ENCODE measurements at regions not wholly inside any gene's neighbourhood (a gene's known extent, or its start where the extent isn't known, plus 50 kb on each side); places are given as distances from the start of the nearest gene placed in this dataset.
"Not testable (repeated sequence)": the region's sequence is repeated elsewhere in the genome, so short reads cannot be mapped to it uniquely, and the experiment has no call there.

- DNase-seq; H3K4me3 ChIP-seq (ENCODE audit: low read length in 2 of 2); ATAC-seq (ENCODE audit: low FRiP score); H3K27me3 ChIP-seq (ENCODE audit: control insufficient read depth in 1 of 2, insufficient read depth in 2 of 2, low read length in 1 of 2); H3K9me3 ChIP-seq (ENCODE audit: control insufficient read depth, low read length); H3K27ac ChIP-seq (ENCODE audit: low read depth in 1 of 2, low read length in 2 of 2); H3K4me1 ChIP-seq (ENCODE audit: control insufficient read depth in 1 of 2, insufficient read depth in 2 of 2, low read length in 2 of 2); H3K36me3 ChIP-seq (ENCODE audit: control insufficient read depth in 1 of 2, insufficient read depth in 2 of 2, low read length in 1 of 2); intact Hi-C loops (cut with DNase I): not testable (repeated sequence)
- WGBS, 2 donors, result 97 to 98% methylated on average over 15 of the region's 15 CpGs
These were observed 102.1 kb upstream of the ALKAL2 start for GRCh38 chr2:389985-390384.

- ATAC-seq (ENCODE audit: low FRiP score); H3K4me3 ChIP-seq (ENCODE audit: low read length in 2 of 2); H3K27ac ChIP-seq (ENCODE audit: low read depth in 1 of 2, low read length in 2 of 2); H3K9me3 ChIP-seq (ENCODE audit: control insufficient read depth, low read length); H3K27me3 ChIP-seq (ENCODE audit: control insufficient read depth in 1 of 2, insufficient read depth in 2 of 2, low read length in 1 of 2); H3K36me3 ChIP-seq (ENCODE audit: control insufficient read depth in 1 of 2, insufficient read depth in 2 of 2, low read length in 1 of 2); DNase-seq; H3K4me1 ChIP-seq (ENCODE audit: control insufficient read depth in 1 of 2, insufficient read depth in 2 of 2, low read length in 2 of 2); intact Hi-C loops (cut with DNase I): not testable (repeated sequence)
- WGBS, 2 donors, result 97 to 98% methylated on average over 24 of the region's 24 CpGs
These were observed 100.9 kb upstream of the ALKAL2 start for GRCh38 chr2:388752-389151.

GRCh38 chr2:387980-388421, 100.1 kb upstream of the ALKAL2 start:
- Histone ChIP-seq H3K9me3 (ENCODE audit: control insufficient read depth, low read length) (no peaks in the 10 kb centered on the region), H3K36me3 (ENCODE audit: control insufficient read depth in 1 of 2, insufficient read depth in 2 of 2, low read length in 1 of 2) (no peaks in the 10 kb centered on the region), H3K4me3 (ENCODE audit: low read length in 2 of 2) (no peak overlapping the region), H3K4me1 (ENCODE audit: control insufficient read depth in 1 of 2, insufficient read depth in 2 of 2, low read length in 2 of 2) (no peaks in the 10 kb centered on the region), H3K27me3 (ENCODE audit: control insufficient read depth in 1 of 2, insufficient read depth in 2 of 2, low read length in 1 of 2) (no peaks in the 10 kb centered on the region), H3K27ac (ENCODE audit: low read depth in 1 of 2, low read length in 2 of 2) (no peak overlapping the region)
- ATAC-seq (ENCODE audit: low FRiP score) (no peak), DNase-seq (no peak)
- 93 to 95% methylated on average over 17 to 18 of the region's 18 CpGs for WGBS, 2 donors
- intact Hi-C loops (cut with DNase I), result no loop called here

- Histone ChIP-seq H3K4me1 (ENCODE audit: control insufficient read depth in 1 of 2, insufficient read depth in 2 of 2, low read length in 2 of 2) (no peaks in the 10 kb centered on the region), H3K4me3 (ENCODE audit: low read length in 2 of 2) (no peak overlapping the region), H3K27ac (ENCODE audit: low read depth in 1 of 2, low read length in 2 of 2) (no peak overlapping the region), H3K36me3 (ENCODE audit: control insufficient read depth in 1 of 2, insufficient read depth in 2 of 2, low read length in 1 of 2) (no peaks in the 10 kb centered on the region), H3K9me3 (ENCODE audit: control insufficient read depth, low read length) (no peaks in the 10 kb centered on the region), H3K27me3 (ENCODE audit: control insufficient read depth in 1 of 2, insufficient read depth in 2 of 2, low read length in 1 of 2) (no peaks in the 10 kb centered on the region)
- ATAC-seq (ENCODE audit: low FRiP score) (no peak), DNase-seq (no peak)
- intact Hi-C loops (cut with DNase I), result no loop called here
- 93 to 97% methylated on average over 5 to 10 of the region's 10 CpGs for WGBS, 2 donors
These were observed 98.7 kb upstream of the ALKAL2 start for GRCh38 chr2:386406-387103.

- intact Hi-C loops (cut with DNase I), result no loop called here
These were observed 97.9 kb upstream of the ALKAL2 start for GRCh38 chr2:385785-386184.

GRCh38 chr2:385061-385460, 97.2 kb upstream of the ALKAL2 start:
- no peaks in the 10 kb centered on the region for H3K27me3 ChIP-seq (ENCODE audit: control insufficient read depth in 1 of 2, insufficient read depth in 2 of 2, low read length in 1 of 2)
- no peaks in the 10 kb centered on the region for H3K36me3 ChIP-seq (ENCODE audit: control insufficient read depth in 1 of 2, insufficient read depth in 2 of 2, low read length in 1 of 2)
- H3K4me3 ChIP-seq (ENCODE audit: low read length in 2 of 2), result no peak overlapping the region
- intact Hi-C loops (cut with DNase I), result no loop called here
- 93 to 97% methylated on average over 9 of the region's 9 CpGs for WGBS, 2 donors
- H3K4me1 ChIP-seq (ENCODE audit: control insufficient read depth in 1 of 2, insufficient read depth in 2 of 2, low read length in 2 of 2), result no peaks in the 10 kb centered on the region
- DNase-seq (no peak), ATAC-seq (ENCODE audit: low FRiP score) (no peak)
- no peak overlapping the region for H3K27ac ChIP-seq (ENCODE audit: low read depth in 1 of 2, low read length in 2 of 2)
- no peaks in the 10 kb centered on the region for H3K9me3 ChIP-seq (ENCODE audit: control insufficient read depth, low read length)

More at GRCh38 chr2:385785-386184, 97.9 kb upstream of the ALKAL2 start:
- H3K36me3 ChIP-seq (ENCODE audit: control insufficient read depth in 1 of 2, insufficient read depth in 2 of 2, low read length in 1 of 2), result no peaks in the 10 kb centered on the region
- no peaks in the 10 kb centered on the region for H3K27me3 ChIP-seq (ENCODE audit: control insufficient read depth in 1 of 2, insufficient read depth in 2 of 2, low read length in 1 of 2)
- no peaks in the 10 kb centered on the region for H3K9me3 ChIP-seq (ENCODE audit: control insufficient read depth, low read length)
- DNase-seq (no peak), ATAC-seq (ENCODE audit: low FRiP score) (no peak)
- H3K4me3 ChIP-seq (ENCODE audit: low read length in 2 of 2), result no peak overlapping the region
- H3K4me1 ChIP-seq (ENCODE audit: control insufficient read depth in 1 of 2, insufficient read depth in 2 of 2, low read length in 2 of 2), result no peaks in the 10 kb centered on the region
- H3K27ac ChIP-seq (ENCODE audit: low read depth in 1 of 2, low read length in 2 of 2), result no peak overlapping the region
- 87 to 88% methylated on average over 6 of the region's 6 CpGs for WGBS, 2 donors

- no peak for DNase-seq
- intact Hi-C loops (cut with DNase I), result no loop called here
- ATAC-seq (ENCODE audit: low FRiP score), result peak; percentile 28
- H3K27me3 ChIP-seq (ENCODE audit: control insufficient read depth in 1 of 2, insufficient read depth in 2 of 2, low read length in 1 of 2), result no peaks in the 10 kb centered on the region
- 63 to 64% methylated on average over 10 of the region's 10 CpGs for WGBS, 2 donors
- no peak overlapping the region for H3K4me3 ChIP-seq (ENCODE audit: low read length in 2 of 2)
- H3K27ac ChIP-seq (ENCODE audit: low read depth in 1 of 2, low read length in 2 of 2), result no peak overlapping the region
- no peaks in the 10 kb centered on the region for H3K4me1 ChIP-seq (ENCODE audit: control insufficient read depth in 1 of 2, insufficient read depth in 2 of 2, low read length in 2 of 2)
- no peaks in the 10 kb centered on the region for H3K9me3 ChIP-seq (ENCODE audit: control insufficient read depth, low read length)
- H3K36me3 ChIP-seq (ENCODE audit: control insufficient read depth in 1 of 2, insufficient read depth in 2 of 2, low read length in 1 of 2), result no peaks in the 10 kb centered on the region
These were observed 96.0 kb upstream of the ALKAL2 start for GRCh38 chr2:383888-384287.

- 4 to 5% methylated on average over 13 of the region's 13 CpGs for WGBS, 2 donors
- H3K36me3 ChIP-seq (ENCODE audit: control insufficient read depth in 1 of 2, insufficient read depth in 2 of 2, low read length in 1 of 2), result no peaks in the 10 kb centered on the region
These were observed 95.3 kb upstream of the ALKAL2 start for GRCh38 chr2:383178-383577.

GRCh38 chr2:382728-383022, 94.8 kb upstream of the ALKAL2 start:
- Histone ChIP-seq H3K9me3 (ENCODE audit: control insufficient read depth, low read length) (no peaks in the 10 kb centered on the region), H3K4me3 (ENCODE audit: low read length in 2 of 2) (no peak overlapping the region), H3K36me3 (ENCODE audit: control insufficient read depth in 1 of 2, insufficient read depth in 2 of 2, low read length in 1 of 2) (no peaks in the 10 kb centered on the region), H3K4me1 (ENCODE audit: control insufficient read depth in 1 of 2, insufficient read depth in 2 of 2, low read length in 2 of 2) (no peaks in the 10 kb centered on the region), H3K27me3 (ENCODE audit: control insufficient read depth in 1 of 2, insufficient read depth in 2 of 2, low read length in 1 of 2) (no peaks in the 10 kb centered on the region), H3K27ac (ENCODE audit: low read depth in 1 of 2, low read length in 2 of 2) (no peak overlapping the region)
- ATAC-seq (ENCODE audit: low FRiP score) (no peak), DNase-seq (no peak)
- intact Hi-C loops (cut with DNase I), result no loop called here
- 60 to 66% methylated on average over 7 of the region's 7 CpGs for WGBS, 2 donors

More at GRCh38 chr2:383178-383577, 95.3 kb upstream of the ALKAL2 start:
- intact Hi-C loops (cut with DNase I), result no loop called here
- Histone ChIP-seq H3K4me1 (ENCODE audit: control insufficient read depth in 1 of 2, insufficient read depth in 2 of 2, low read length in 2 of 2) (no peaks in the 10 kb centered on the region), H3K27ac (ENCODE audit: low read depth in 1 of 2, low read length in 2 of 2) (no peak overlapping the region), H3K4me3 (ENCODE audit: low read length in 2 of 2) (no peak overlapping the region), H3K27me3 (ENCODE audit: control insufficient read depth in 1 of 2, insufficient read depth in 2 of 2, low read length in 1 of 2) (no peaks in the 10 kb centered on the region), H3K9me3 (ENCODE audit: control insufficient read depth, low read length) (no peaks in the 10 kb centered on the region)
- DNase-seq, result no peak
- peak; percentile 64 for ATAC-seq (ENCODE audit: low FRiP score)
